Epithelial cell of proximal tubule (primary cell): ENCODE measurements at regions not wholly inside any gene's neighbourhood (a gene's known extent, or its start where the extent isn't known, plus 50 kb on each side); places are given as distances from the start of the nearest gene placed in this dataset.
"Not testable (repeated sequence)": the region's sequence is repeated elsewhere in the genome, so short reads cannot be mapped to it uniquely, and the experiment has no call there.

Experiments used
- DNase-seq: peaks from one replicate; pipeline ENCODE4 v3.0.0-alpha.2; 2011; ENCODE audit warnings: low read depth
- H3K4me3 ChIP-seq: 2 replicates; pipeline ENCODE4 v1.5.1; 2011; ENCODE audit warnings: low read depth, mild to moderate bottlenecking, low read length
- TF ChIP-seq, protein P1 (sequence below): conservative IDR thresholded peaks from 2 replicates; pipeline ENCODE4 v1.5.1; 2012; ENCODE audit warnings: low read depth, mild to moderate bottlenecking, low read length

DNA sequence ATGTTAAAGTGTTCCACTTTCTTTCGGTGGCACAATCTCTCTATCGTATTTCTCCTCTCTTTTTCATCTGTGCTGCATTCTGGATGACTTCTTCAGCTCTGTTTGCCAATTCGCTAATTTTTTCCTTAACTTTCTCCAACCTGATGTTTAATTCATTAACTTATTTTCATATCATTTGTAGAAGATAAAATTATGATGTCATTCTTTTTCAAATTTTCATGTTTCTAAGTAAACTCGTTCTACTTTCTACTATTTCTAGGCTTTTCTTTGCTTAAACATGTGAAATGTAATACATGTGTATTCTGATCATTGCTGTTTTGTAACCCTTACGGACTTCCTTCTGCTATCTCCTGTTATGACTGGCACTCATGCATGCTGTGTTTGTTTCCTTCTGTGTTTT, 648.4 kb downstream of the QKI start:
- no peak for DNase-seq
- H3K4me3 ChIP-seq, result no peak overlapping the region
- TF ChIP-seq, protein P1, sequence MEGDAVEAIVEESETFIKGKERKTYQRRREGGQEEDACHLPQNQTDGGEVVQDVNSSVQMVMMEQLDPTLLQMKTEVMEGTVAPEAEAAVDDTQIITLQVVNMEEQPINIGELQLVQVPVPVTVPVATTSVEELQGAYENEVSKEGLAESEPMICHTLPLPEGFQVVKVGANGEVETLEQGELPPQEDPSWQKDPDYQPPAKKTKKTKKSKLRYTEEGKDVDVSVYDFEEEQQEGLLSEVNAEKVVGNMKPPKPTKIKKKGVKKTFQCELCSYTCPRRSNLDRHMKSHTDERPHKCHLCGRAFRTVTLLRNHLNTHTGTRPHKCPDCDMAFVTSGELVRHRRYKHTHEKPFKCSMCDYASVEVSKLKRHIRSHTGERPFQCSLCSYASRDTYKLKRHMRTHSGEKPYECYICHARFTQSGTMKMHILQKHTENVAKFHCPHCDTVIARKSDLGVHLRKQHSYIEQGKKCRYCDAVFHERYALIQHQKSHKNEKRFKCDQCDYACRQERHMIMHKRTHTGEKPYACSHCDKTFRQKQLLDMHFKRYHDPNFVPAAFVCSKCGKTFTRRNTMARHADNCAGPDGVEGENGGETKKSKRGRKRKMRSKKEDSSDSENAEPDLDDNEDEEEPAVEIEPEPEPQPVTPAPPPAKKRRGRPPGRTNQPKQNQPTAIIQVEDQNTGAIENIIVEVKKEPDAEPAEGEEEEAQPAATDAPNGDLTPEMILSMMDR, result no peak

DNA sequence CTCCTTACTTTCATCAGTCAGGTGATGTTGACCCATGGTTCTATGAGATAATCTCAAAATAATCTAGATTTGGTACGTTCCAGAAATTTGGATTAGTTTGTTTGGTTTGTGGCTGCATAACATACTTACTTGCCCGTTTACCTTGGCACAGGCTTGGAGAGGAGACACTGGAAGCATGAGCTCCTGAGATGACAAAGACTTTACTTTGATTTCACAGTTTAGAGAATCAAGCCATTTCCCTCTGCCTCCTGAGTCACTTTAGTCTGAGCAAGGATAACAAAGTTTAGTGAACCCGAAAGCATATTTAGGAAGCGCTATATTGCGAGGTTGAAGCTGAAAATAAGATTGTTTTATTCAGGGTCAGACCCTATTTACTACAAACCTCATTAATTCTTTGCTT, 643.4 kb downstream of the QKI start:
- TF ChIP-seq, protein P1, result no peak
- no peak for DNase-seq

DNA sequence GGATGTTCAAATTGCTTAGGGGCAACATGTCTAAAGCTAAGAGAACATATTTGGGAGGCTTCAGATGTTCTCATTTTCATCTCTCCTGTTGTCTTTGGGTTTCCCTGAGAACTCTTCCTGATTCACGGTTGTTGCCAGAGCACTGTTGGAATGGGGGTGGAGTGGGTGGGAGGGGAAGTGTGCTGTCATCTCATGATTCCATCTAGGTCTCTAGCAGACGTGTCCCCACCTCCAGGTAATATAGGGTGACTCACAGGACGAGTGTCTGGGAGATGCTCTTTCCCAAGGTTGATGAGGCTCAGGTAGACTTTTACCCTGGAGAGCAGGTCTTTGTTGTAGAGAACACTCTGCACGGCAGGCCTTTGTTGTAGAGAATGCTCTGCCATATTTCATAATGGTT, 636.9 kb downstream of the QKI start:
- TF ChIP-seq, protein P1, result no peak
- DNase-seq, result no peak
- H3K4me3 ChIP-seq, result no peak overlapping the region

More for the DNA sequence above, 643.4 kb downstream of the QKI start:
- no peak overlapping the region for H3K4me3 ChIP-seq

DNA sequence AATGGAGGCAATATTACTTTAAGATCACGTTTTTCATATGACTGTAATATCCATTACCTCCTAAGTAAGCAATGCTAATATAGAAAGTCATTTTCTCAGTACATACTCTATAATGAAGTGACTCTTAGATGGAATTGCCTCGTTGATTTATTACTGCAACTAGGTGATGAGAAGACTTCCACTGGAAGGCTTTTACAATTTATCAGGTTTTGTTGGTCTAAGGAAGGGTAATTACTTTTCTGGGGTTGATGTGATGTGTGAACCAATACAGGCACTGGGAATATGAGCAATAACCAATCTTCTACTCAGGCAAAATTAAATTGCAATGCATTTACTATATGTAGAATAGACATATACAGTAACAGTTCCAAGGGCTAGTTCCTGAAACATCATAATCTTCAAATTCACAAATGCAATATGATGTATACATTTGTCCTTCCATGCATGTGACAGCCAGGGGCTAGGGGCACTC, 635.0 kb downstream of the QKI start:
- no peak for DNase-seq
- TF ChIP-seq, protein P1, result no peak
- H3K4me3 ChIP-seq, result no peak overlapping the region

DNA sequence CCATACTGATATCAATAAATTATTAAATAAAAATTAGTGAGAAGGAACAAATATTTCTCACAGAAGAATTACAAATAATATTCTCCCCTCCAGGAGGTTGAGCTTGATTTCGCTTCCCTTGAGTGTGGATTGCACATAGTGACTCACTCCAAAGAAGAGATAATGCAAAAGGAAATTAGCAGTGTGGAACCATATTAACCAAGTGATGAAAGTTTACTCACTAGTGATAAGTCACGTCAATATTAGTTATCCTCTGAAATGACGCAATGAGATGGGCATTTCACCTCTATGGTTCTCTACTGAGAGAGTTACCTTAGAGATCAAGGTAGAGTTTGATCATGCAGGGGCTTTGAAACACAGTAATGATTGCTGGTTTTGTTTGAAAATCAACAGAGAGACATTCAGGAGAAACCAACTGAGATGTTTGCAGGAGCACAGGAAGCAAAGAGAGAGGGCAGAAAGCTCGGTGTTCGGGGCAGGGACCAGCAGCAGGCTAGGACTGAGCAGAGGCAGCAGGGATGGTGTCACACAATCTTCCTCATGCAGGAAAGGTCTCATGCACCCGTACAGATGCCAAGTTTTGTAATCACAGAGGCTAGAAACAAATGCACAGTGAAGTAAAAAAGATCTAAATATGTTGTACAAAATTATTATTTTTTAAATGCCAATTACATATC, 634.5 kb downstream of the QKI start:
- H3K4me3 ChIP-seq, result no peak overlapping the region
- peak; percentile 18 for DNase-seq
- TF ChIP-seq, protein P1, result no peak

DNA sequence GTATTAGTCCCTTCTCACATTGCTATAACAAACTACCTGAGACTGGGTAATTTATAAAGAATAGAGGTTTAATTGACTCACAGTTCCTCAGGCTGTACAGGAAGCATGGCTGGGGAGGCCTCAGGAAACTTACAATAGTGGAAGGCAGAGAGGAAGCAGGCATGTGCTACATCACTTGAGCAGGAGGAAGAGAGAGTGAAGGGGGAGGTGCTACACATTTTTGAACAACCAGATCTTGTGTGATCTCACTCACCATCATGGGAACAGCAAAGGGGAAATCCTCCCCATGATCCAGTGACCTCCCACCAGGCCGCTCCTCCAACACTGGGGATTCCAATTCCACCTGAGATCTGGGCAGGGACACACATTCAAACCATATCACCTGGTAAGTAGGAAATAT, 630.6 kb downstream of the QKI start:
- no peak for DNase-seq

DNA sequence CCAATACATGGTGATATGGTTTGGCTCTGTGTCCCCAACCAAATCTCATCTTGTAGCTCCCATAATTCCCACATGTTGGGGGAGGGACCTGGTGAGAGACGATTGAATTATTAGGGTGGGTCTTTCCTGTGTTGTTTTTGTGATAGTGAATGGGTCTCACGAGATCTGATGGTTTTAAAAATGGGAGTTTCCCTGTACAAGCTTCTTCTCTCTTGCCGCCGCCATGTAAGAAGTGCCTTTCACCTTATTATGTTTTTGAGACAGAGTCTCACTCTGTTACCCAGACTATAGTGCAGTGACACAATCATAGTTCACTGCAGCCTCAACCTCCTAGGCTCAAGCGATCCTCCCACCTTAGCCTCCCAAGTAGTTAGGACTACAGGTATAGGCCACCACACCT, 629.1 kb downstream of the QKI start:
- H3K4me3 ChIP-seq, DNase-seq: not testable (repeated sequence)

More for the DNA sequence above, 630.6 kb downstream of the QKI start:
- H3K4me3 ChIP-seq, result no peak overlapping the region
- TF ChIP-seq, protein P1, result no peak

DNA sequence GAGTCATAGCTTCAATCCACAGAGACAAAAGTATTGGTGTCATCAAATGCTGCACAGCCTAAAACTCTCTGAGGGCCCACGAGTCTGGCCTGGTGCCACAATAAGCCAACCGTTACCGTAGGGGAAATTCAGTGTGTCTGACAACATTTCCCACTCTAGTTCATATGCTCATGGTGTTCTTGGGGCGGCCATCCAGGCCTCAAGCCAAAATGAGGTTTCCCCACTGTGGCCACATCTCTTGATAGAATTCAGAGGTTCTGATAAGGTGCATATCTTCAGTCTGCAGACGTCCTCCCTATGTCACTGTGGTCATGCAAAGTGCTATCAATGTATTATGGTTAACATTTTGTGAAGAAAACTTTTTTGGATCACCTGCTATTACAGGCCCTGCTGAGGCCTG, 627.7 kb downstream of the QKI start:
- H3K4me3 ChIP-seq, result no peak overlapping the region
- TF ChIP-seq, protein P1, result no peak
- DNase-seq, result no peak
